GM21526 (cell line): ENCODE measurements at regions not wholly inside any gene's neighbourhood (a gene's known extent, or its start where the extent isn't known, plus 50 kb on each side); places are given as distances from the start of the nearest gene placed in this dataset.
"Not testable (repeated sequence)": the region's sequence is repeated elsewhere in the genome, so short reads cannot be mapped to it uniquely, and the experiment has no call there.

Experiments used
- ATAC-seq: cut with Tn5 transposase; IDR thresholded peaks from one replicate; pipeline ENCODE4 v1.9.1; 2021; ENCODE audit warnings: moderate library complexity; ENCODE audit not compliant: unreplicated experiment, low FRiP score

GRCh38 chr3:18086078-18086477 is 339.1 kb downstream of the SATB1 start:
- ATAC-seq, result no peak

- no peak for ATAC-seq
These were observed 339.7 kb downstream of the SATB1 start for GRCh38 chr3:18085429-18085828.

GRCh38 chr3:18083273-18083590 is 340.8 kb upstream of the TBC1D5 start:
- ATAC-seq, result not testable (repeated sequence)

- no peak for ATAC-seq
These were observed 340.3 kb upstream of the TBC1D5 start for GRCh38 chr3:18082551-18083272.

- ATAC-seq, result no peak
These were observed 337.8 kb upstream of the TBC1D5 start for GRCh38 chr3:18080198-18080689.

- no peak for ATAC-seq
These were observed 337.3 kb upstream of the TBC1D5 start for GRCh38 chr3:18079739-18080138.

GRCh38 chr3:18079062-18079461 is 336.6 kb upstream of the TBC1D5 start:
- ATAC-seq, result no peak

GRCh38 chr3:18077128-18077840 is 334.9 kb upstream of the TBC1D5 start:
- ATAC-seq, result no peak

- ATAC-seq, result no peak
These were observed 333.9 kb upstream of the TBC1D5 start for GRCh38 chr3:18076301-18076700.

- ATAC-seq, result no peak
These were observed 333.4 kb upstream of the TBC1D5 start for GRCh38 chr3:18075799-18076198.

- no peak for ATAC-seq
These were observed 329.4 kb upstream of the TBC1D5 start for GRCh38 chr3:18071833-18072232.

- no peak for ATAC-seq
These were observed 328.5 kb upstream of the TBC1D5 start for GRCh38 chr3:18070944-18071343.

GRCh38 chr3:18070231-18070630 is 327.8 kb upstream of the TBC1D5 start:
- ATAC-seq, result no peak

GRCh38 chr3:18069568-18069967 is 327.1 kb upstream of the TBC1D5 start:
- no peak for ATAC-seq

GRCh38 chr3:18066899-18067582 is 324.6 kb upstream of the TBC1D5 start:
- no peak for ATAC-seq

GRCh38 chr3:18064586-18064985 is 322.2 kb upstream of the TBC1D5 start:
- no peak for ATAC-seq

- ATAC-seq, result no peak
These were observed 320.2 kb upstream of the TBC1D5 start for GRCh38 chr3:18062657-18063025.

- ATAC-seq, result no peak
These were observed 319.6 kb upstream of the TBC1D5 start for GRCh38 chr3:18061737-18062656.

GRCh38 chr3:18058666-18059065 is 316.2 kb upstream of the TBC1D5 start:
- ATAC-seq, result no peak

GRCh38 chr3:18057471-18058091 is 315.1 kb upstream of the TBC1D5 start:
- ATAC-seq, result no peak
